ENCODE measurements at regions not wholly inside any gene's neighbourhood (a gene's known extent, or its start where the extent isn't known, plus 50 kb on each side); places are given as distances from the start of the nearest gene placed in this dataset.

GRCh38 chr2:17106418-17106817 is 411.8 kb downstream of the RAD51AP2 start:
- WGBS (ENCODE audit: extremely low coverage, insufficient coverage, low lambda C conversion rate) = no CpG with 5 or more reads among the region's 1 CpG
- H4K5ac ChIP-seq (ENCODE audit: low read length) = no peak overlapping the region
- DNase-seq = no peak
- H3K79me1 ChIP-seq (ENCODE audit: low read length) = no peaks in the 10 kb centered on the region
- no peak overlapping the region for H2BK5ac ChIP-seq (ENCODE audit: low read length)
- H3K36me3 ChIP-seq (ENCODE audit: control insufficient read depth, insufficient read depth, low read length) = no peaks in the 10 kb centered on the region
- H3K23ac ChIP-seq (ENCODE audit: low read length) = no peak overlapping the region
- no peak overlapping the region for H2BK120ac ChIP-seq (ENCODE audit: low read depth, low read length)
- no peak overlapping the region for H3K4ac ChIP-seq (ENCODE audit: low read depth, low read length)
- H3K79me2 ChIP-seq (ENCODE audit: control insufficient read depth, insufficient read depth, low read length) = no peaks in the 10 kb centered on the region
- H3K4me1 ChIP-seq (ENCODE audit: control insufficient read depth, low read depth, low read length) = no peaks in the 10 kb centered on the region
- H3K9ac ChIP-seq (ENCODE audit: low read length) = no peak overlapping the region
- H3K27me3 ChIP-seq (ENCODE audit: insufficient read depth, low read length, poor library complexity) = no peaks in the 10 kb centered on the region
- no peak overlapping the region for H3K4me3 ChIP-seq (ENCODE audit: low read length)
- H3K18ac ChIP-seq (ENCODE audit: low read length) = no peak overlapping the region
- no peak overlapping the region for H2BK15ac ChIP-seq (replicated peaks; ENCODE audit: low read depth)
- H3K4me2 ChIP-seq (ENCODE audit: low read length) = no peak overlapping the region
- no peak overlapping the region for H3K56ac ChIP-seq (ENCODE audit: low read length)
- no peak overlapping the region for H3K27ac ChIP-seq (ENCODE audit: low read depth, low read length)
- no peak overlapping the region for H2AK5ac ChIP-seq (ENCODE audit: low read length)
- no peak overlapping the region for H4K8ac ChIP-seq (ENCODE audit: low read depth, low read length)

GRCh38 chr2:17104454-17104853 is 413.8 kb downstream of the RAD51AP2 start:
- Histone ChIP-seq H3K79me1 (ENCODE audit: low read length) (no peaks in the 10 kb centered on the region), H2BK120ac (ENCODE audit: low read depth, low read length) (no peak overlapping the region), H4K8ac (ENCODE audit: low read depth, low read length) (no peak overlapping the region), H3K23ac (ENCODE audit: low read length) (no peak overlapping the region), H3K18ac (ENCODE audit: low read length) (no peak overlapping the region), H2BK15ac (replicated peaks; ENCODE audit: low read depth) (no peak overlapping the region), H2BK5ac (ENCODE audit: low read length) (no peak overlapping the region), H3K27ac (ENCODE audit: low read depth, low read length) (no peak overlapping the region), H3K79me2 (ENCODE audit: control insufficient read depth, insufficient read depth, low read length) (no peaks in the 10 kb centered on the region), H3K36me3 (ENCODE audit: control insufficient read depth, insufficient read depth, low read length) (no peaks in the 10 kb centered on the region), H3K4me1 (ENCODE audit: control insufficient read depth, low read depth, low read length) (no peaks in the 10 kb centered on the region), H3K56ac (ENCODE audit: low read length) (no peak overlapping the region), H3K4me3 (ENCODE audit: low read length) (no peak overlapping the region), H3K4me2 (ENCODE audit: low read length) (no peak overlapping the region), H3K9ac (ENCODE audit: low read length) (no peak overlapping the region), H2AK5ac (ENCODE audit: low read length) (no peak overlapping the region), H3K4ac (ENCODE audit: low read depth, low read length) (no peak overlapping the region), H4K5ac (ENCODE audit: low read length) (no peak overlapping the region), H3K27me3 (ENCODE audit: insufficient read depth, low read length, poor library complexity) (no peaks in the 10 kb centered on the region)
- no peak for DNase-seq

- Histone ChIP-seq H2BK15ac (replicated peaks; ENCODE audit: low read depth) (no peak overlapping the region), H3K56ac (ENCODE audit: low read length) (no peak overlapping the region), H3K23ac (ENCODE audit: low read length) (no peak overlapping the region), H3K4me2 (ENCODE audit: low read length) (no peak overlapping the region), H4K8ac (ENCODE audit: low read depth, low read length) (no peak overlapping the region), H3K27me3 (ENCODE audit: insufficient read depth, low read length, poor library complexity) (no peaks in the 10 kb centered on the region), H4K5ac (ENCODE audit: low read length) (no peak overlapping the region), H3K4me3 (ENCODE audit: low read length) (no peak overlapping the region), H3K4ac (ENCODE audit: low read depth, low read length) (no peak overlapping the region), H3K79me1 (ENCODE audit: low read length) (no peaks in the 10 kb centered on the region), H3K27ac (ENCODE audit: low read depth, low read length) (no peak overlapping the region), H3K4me1 (ENCODE audit: control insufficient read depth, low read depth, low read length) (no peaks in the 10 kb centered on the region), H3K18ac (ENCODE audit: low read length) (no peak overlapping the region), H2BK5ac (ENCODE audit: low read length) (no peak overlapping the region), H3K9ac (ENCODE audit: low read length) (no peak overlapping the region), H3K36me3 (ENCODE audit: control insufficient read depth, insufficient read depth, low read length) (no peaks in the 10 kb centered on the region), H2BK120ac (ENCODE audit: low read depth, low read length) (no peak overlapping the region), H2AK5ac (ENCODE audit: low read length) (no peak overlapping the region), H3K79me2 (ENCODE audit: control insufficient read depth, insufficient read depth, low read length) (no peaks in the 10 kb centered on the region)
- DNase-seq = no peak
- WGBS (ENCODE audit: extremely low coverage, insufficient coverage, low lambda C conversion rate) = no CpG with 5 or more reads among the region's 4 CpGs
Observed at GRCh38 chr2:17101596-17101995, 416.6 kb downstream of the RAD51AP2 start.

- no peak overlapping the region for H2BK120ac ChIP-seq (ENCODE audit: low read depth, low read length)
- no peak overlapping the region for H4K8ac ChIP-seq (ENCODE audit: low read depth, low read length)
- no peaks in the 10 kb centered on the region for H3K4me1 ChIP-seq (ENCODE audit: control insufficient read depth, low read depth, low read length)
- H2AK5ac ChIP-seq (ENCODE audit: low read length) = no peak overlapping the region
- no peaks in the 10 kb centered on the region for H3K27me3 ChIP-seq (ENCODE audit: insufficient read depth, low read length, poor library complexity)
- no peak overlapping the region for H4K5ac ChIP-seq (ENCODE audit: low read length)
- H3K79me2 ChIP-seq (ENCODE audit: control insufficient read depth, insufficient read depth, low read length) = no peaks in the 10 kb centered on the region
- H3K36me3 ChIP-seq (ENCODE audit: control insufficient read depth, insufficient read depth, low read length) = no peaks in the 10 kb centered on the region
- H3K4me3 ChIP-seq (ENCODE audit: low read length) = no peak overlapping the region
- no peaks in the 10 kb centered on the region for H3K79me1 ChIP-seq (ENCODE audit: low read length)
- no peak overlapping the region for H2BK5ac ChIP-seq (ENCODE audit: low read length)
- H2BK15ac ChIP-seq (replicated peaks; ENCODE audit: low read depth) = no peak overlapping the region
- no peak overlapping the region for H3K9ac ChIP-seq (ENCODE audit: low read length)
- no CpG with 5 or more reads among the region's 1 CpG for whole genome bisulfite sequencing (ENCODE audit: extremely low coverage, insufficient coverage, low lambda C conversion rate)
- H3K4ac ChIP-seq (ENCODE audit: low read depth, low read length) = no peak overlapping the region
- DNase-seq = no peak
- H3K4me2 ChIP-seq (ENCODE audit: low read length) = no peak overlapping the region
- no peak overlapping the region for H3K23ac ChIP-seq (ENCODE audit: low read length)
- no peak overlapping the region for H3K27ac ChIP-seq (ENCODE audit: low read depth, low read length)
- H3K56ac ChIP-seq (ENCODE audit: low read length) = no peak overlapping the region
- H3K18ac ChIP-seq (ENCODE audit: low read length) = no peak overlapping the region
Observed at GRCh38 chr2:17101091-17101490, 417.1 kb downstream of the RAD51AP2 start.

GRCh38 chr2:17095340-17095739 is 422.9 kb downstream of the RAD51AP2 start:
- Histone ChIP-seq H3K23ac (ENCODE audit: low read length) (no peak overlapping the region), H4K5ac (ENCODE audit: low read length) (no peak overlapping the region), H2BK15ac (replicated peaks; ENCODE audit: low read depth) (no peak overlapping the region), H3K4me1 (ENCODE audit: control insufficient read depth, low read depth, low read length) (no peaks in the 10 kb centered on the region), H3K79me1 (ENCODE audit: low read length) (no peaks in the 10 kb centered on the region), H3K79me2 (ENCODE audit: control insufficient read depth, insufficient read depth, low read length) (no peaks in the 10 kb centered on the region), H3K56ac (ENCODE audit: low read length) (no peak overlapping the region), H2BK5ac (ENCODE audit: low read length) (no peak overlapping the region), H3K18ac (ENCODE audit: low read length) (no peak overlapping the region), H4K8ac (ENCODE audit: low read depth, low read length) (no peak overlapping the region), H3K27ac (ENCODE audit: low read depth, low read length) (no peak overlapping the region), H3K9ac (ENCODE audit: low read length) (no peak overlapping the region), H2AK5ac (ENCODE audit: low read length) (no peak overlapping the region), H3K4me2 (ENCODE audit: low read length) (no peak overlapping the region), H2BK120ac (ENCODE audit: low read depth, low read length) (no peak overlapping the region), H3K36me3 (ENCODE audit: control insufficient read depth, insufficient read depth, low read length) (no peaks in the 10 kb centered on the region), H3K4me3 (ENCODE audit: low read length) (no peak overlapping the region), H3K27me3 (ENCODE audit: insufficient read depth, low read length, poor library complexity) (no peaks in the 10 kb centered on the region), H3K4ac (ENCODE audit: low read depth, low read length) (no peak overlapping the region)
- WGBS (ENCODE audit: extremely low coverage, insufficient coverage, low lambda C conversion rate) = 100% methylated on average over 1 of the region's 2 CpGs
- DNase-seq = no peak

GRCh38 chr2:17093712-17094111 is 424.5 kb downstream of the RAD51AP2 start:
- no peak overlapping the region for H3K56ac ChIP-seq (ENCODE audit: low read length)
- H3K4me3 ChIP-seq (ENCODE audit: low read length) = no peak overlapping the region
- no peak overlapping the region for H2AK5ac ChIP-seq (ENCODE audit: low read length)
- no peak overlapping the region for H2BK15ac ChIP-seq (replicated peaks; ENCODE audit: low read depth)
- no peak overlapping the region for H4K5ac ChIP-seq (ENCODE audit: low read length)
- H3K4ac ChIP-seq (ENCODE audit: low read depth, low read length) = no peak overlapping the region
- no peak overlapping the region for H3K4me2 ChIP-seq (ENCODE audit: low read length)
- no peaks in the 10 kb centered on the region for H3K4me1 ChIP-seq (ENCODE audit: control insufficient read depth, low read depth, low read length)
- H3K9ac ChIP-seq (ENCODE audit: low read length) = no peak overlapping the region
- no peak overlapping the region for H2BK120ac ChIP-seq (ENCODE audit: low read depth, low read length)
- WGBS (ENCODE audit: extremely low coverage, insufficient coverage, low lambda C conversion rate) = 100% methylated on average over 1 of the region's 1 CpG
- no peak for DNase-seq
- H3K23ac ChIP-seq (ENCODE audit: low read length) = no peak overlapping the region
- no peaks in the 10 kb centered on the region for H3K79me1 ChIP-seq (ENCODE audit: low read length)
- no peaks in the 10 kb centered on the region for H3K36me3 ChIP-seq (ENCODE audit: control insufficient read depth, insufficient read depth, low read length)
- no peak overlapping the region for H3K27ac ChIP-seq (ENCODE audit: low read depth, low read length)
- H3K18ac ChIP-seq (ENCODE audit: low read length) = no peak overlapping the region
- no peaks in the 10 kb centered on the region for H3K27me3 ChIP-seq (ENCODE audit: insufficient read depth, low read length, poor library complexity)
- H4K8ac ChIP-seq (ENCODE audit: low read depth, low read length) = no peak overlapping the region
- no peak overlapping the region for H2BK5ac ChIP-seq (ENCODE audit: low read length)
- no peaks in the 10 kb centered on the region for H3K79me2 ChIP-seq (ENCODE audit: control insufficient read depth, insufficient read depth, low read length)

Data from mesendoderm (in vitro differentiated cells).